ENCODE measurements at regions not wholly inside any gene's neighbourhood (a gene's known extent, or its start where the extent isn't known, plus 50 kb on each side); places are given as distances from the start of the nearest gene placed in this dataset.
"Not testable (repeated sequence)": the region's sequence is repeated elsewhere in the genome, so short reads cannot be mapped to it uniquely, and the experiment has no call there.

DNA sequence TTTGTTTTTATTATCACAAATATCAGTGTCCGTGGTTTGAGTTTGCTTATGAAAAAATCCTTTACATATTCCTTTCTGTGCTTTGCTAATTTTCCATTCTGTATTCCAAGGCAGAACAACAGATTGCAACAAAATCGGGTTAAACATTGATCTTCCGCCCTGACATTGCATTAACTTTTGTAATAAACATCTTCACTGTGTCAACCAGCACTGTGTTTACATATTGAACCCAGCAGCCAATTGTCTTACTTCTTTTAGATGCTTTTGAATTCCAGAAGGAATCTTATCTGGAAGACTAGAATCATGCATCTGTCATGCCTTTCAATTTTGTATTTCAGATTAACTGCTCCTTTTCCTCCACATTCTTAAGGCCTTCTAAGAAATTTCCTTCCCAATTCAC lies 147.8 kb upstream of the CXXC4 start:
- Mint-ChIP-seq H3K27me3 (peaks cover 0 to 4% (median 0%) of the 10 kb centered on the region in 5 donors), H3K4me3 (no peak overlapping the region), H3K36me3 (no peaks in the 10 kb centered on the region), H3K9me3 (peaks cover 0 to 8% (median 0%) of the 10 kb centered on the region in 11 donors), H3K4me1 (no peaks in the 10 kb centered on the region), H3K27ac (no peak overlapping the region)
- ChIA-PET POLR2A (no interaction called here), CTCF (no interaction called here)
- Histone ChIP-seq H3K27me3 (ENCODE audit: control insufficient read depth in 2 of 2, insufficient read depth in 2 of 2, low read length in 2 of 2) (peaks cover 0 to 3% of the 10 kb centered on the region in 2 donors), H3K9me3 (ENCODE audit: control insufficient read depth in 2 of 3, low read length in 3 of 3) (no peaks in the 10 kb centered on the region), H3K4me3 (ENCODE audit: low read length) (no peak overlapping the region), H3K27ac (ENCODE audit: low read depth, low read length) (no peak overlapping the region), H3K36me3 (ENCODE audit: control insufficient read depth in 2 of 3, insufficient read depth in 3 of 3, low read length in 3 of 3) (no peaks in the 10 kb centered on the region), H3K4me1 (ENCODE audit: control insufficient read depth in 2 of 2, insufficient read depth in 2 of 2, low read length in 2 of 2) (no peaks in the 10 kb centered on the region)
- no peak for DNase-seq
- intact Hi-C loops (cut with micrococcal nuclease) = no loop called here
- no peak for ATAC-seq

DNA sequence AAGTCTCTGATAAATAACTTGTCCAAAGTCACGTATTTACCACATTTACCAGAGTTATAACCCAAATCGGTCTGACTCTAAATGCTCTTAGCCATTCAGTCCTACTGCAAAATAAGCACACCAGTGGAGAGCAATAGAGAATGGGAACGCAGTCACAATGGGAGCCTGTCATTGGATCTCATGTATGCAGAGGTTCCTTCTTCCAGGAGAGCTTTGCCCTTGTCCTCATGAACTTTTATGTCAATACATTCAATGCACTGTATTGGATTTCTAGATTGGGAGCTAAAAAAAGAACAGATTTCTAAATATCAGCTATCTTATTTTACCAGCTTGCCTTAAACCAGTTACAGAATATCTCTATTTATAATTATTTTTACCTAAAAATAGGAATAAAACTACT lies 149.1 kb upstream of the CXXC4 start:
- H3K27me3 Mint-ChIP-seq = peaks cover 0 to 4% (median 0%) of the 10 kb centered on the region in 5 donors
- DNase-seq = no peak
- H3K9me3 Mint-ChIP-seq = peaks cover 0 to 8% (median 2%) of the 10 kb centered on the region in 11 donors
- POLR2A ChIA-PET = no interaction called here
- H3K27ac ChIP-seq (ENCODE audit: low read depth, low read length) = no peak overlapping the region
- CTCF ChIA-PET = no interaction called here
- no peak overlapping the region for H3K4me3 ChIP-seq (ENCODE audit: low read length)
- intact Hi-C loops (cut with micrococcal nuclease) = no loop called here
- H3K36me3 ChIP-seq (ENCODE audit: control insufficient read depth in 2 of 3, insufficient read depth in 3 of 3, low read length in 3 of 3) = no peaks in the 10 kb centered on the region
- H3K4me1 Mint-ChIP-seq = no peaks in the 10 kb centered on the region
- no peak overlapping the region for H3K27ac Mint-ChIP-seq
- H3K36me3 Mint-ChIP-seq = no peaks in the 10 kb centered on the region
- H3K9me3 ChIP-seq (ENCODE audit: control insufficient read depth in 2 of 3, low read length in 3 of 3) = no peaks in the 10 kb centered on the region
- no peak overlapping the region for H3K4me3 Mint-ChIP-seq
- no peaks in the 10 kb centered on the region for H3K4me1 ChIP-seq (ENCODE audit: control insufficient read depth in 2 of 2, insufficient read depth in 2 of 2, low read length in 2 of 2)
- no peak for ATAC-seq
- H3K27me3 ChIP-seq (ENCODE audit: control insufficient read depth in 2 of 2, insufficient read depth in 2 of 2, low read length in 2 of 2) = peaks cover 0 to 3% of the 10 kb centered on the region in 2 donors

DNA sequence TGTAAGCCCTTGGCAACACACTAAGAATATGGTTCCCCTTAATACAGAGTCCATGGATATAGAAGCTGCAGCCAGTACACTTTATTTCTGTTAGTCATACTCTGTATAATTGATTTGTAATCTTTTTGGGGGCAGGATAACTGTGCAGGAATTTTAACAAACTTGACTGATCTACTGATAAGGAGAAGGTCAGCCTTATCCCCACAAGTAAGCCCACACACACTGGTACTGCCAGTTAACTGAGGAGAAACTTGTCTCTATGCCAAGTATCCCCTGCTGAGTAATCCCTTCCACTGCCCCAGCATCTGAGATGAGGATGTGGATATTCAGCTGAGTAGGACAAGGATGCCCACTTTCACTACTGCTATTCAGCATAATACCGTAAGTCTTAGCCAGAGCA lies 154.9 kb upstream of the CXXC4 start:
- Histone ChIP-seq H3K9me3 (ENCODE audit: control insufficient read depth in 2 of 3, low read length in 3 of 3) (no peaks in the 10 kb centered on the region), H3K27me3 (ENCODE audit: control insufficient read depth in 2 of 2, insufficient read depth in 2 of 2, low read length in 2 of 2) (no peaks in the 10 kb centered on the region), H3K4me1 (ENCODE audit: control insufficient read depth in 2 of 2, insufficient read depth in 2 of 2, low read length in 2 of 2) (no peaks in the 10 kb centered on the region), H3K27ac (ENCODE audit: low read depth, low read length) (no peak overlapping the region), H3K4me3 (ENCODE audit: low read length) (no peak overlapping the region), H3K36me3 (ENCODE audit: control insufficient read depth in 2 of 3, insufficient read depth in 3 of 3, low read length in 3 of 3) (no peaks in the 10 kb centered on the region)
- Mint-ChIP-seq H3K9me3 (peaks cover 0 to 23% (median 6%) of the 10 kb centered on the region in 11 donors), H3K36me3 (no peaks in the 10 kb centered on the region), H3K27ac (no peak overlapping the region), H3K27me3 (peaks cover 0 to 4% (median 0%) of the 10 kb centered on the region in 5 donors), H3K4me1 (no peaks in the 10 kb centered on the region), H3K4me3 (no peak overlapping the region)
- intact Hi-C loops (cut with micrococcal nuclease) = no loop called here
- CTCF ChIA-PET = no interaction called here
- POLR2A ChIA-PET = no interaction called here
- no peak for ATAC-seq
- DNase-seq = no peak

DNA sequence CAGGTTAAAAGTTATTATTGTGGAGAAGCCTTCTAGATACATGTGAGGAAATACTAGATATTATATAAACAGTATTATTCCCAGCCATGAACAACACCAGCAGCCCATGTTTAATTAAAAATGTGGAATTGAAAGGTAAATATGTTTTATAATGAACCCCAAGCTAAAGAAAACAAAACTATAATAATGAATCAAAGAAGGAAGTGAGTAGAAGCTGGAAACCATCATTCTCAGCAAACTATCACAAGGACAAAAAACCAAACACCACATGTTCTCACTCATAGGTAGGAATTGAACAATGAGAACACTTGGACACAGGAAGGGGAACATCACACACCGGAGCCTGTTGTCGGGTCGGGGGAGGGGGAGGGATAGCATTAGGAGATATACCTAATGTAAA lies 167.6 kb upstream of the CXXC4 start:
- H3K36me3 ChIP-seq (ENCODE audit: control insufficient read depth in 2 of 3, insufficient read depth in 3 of 3, low read length in 3 of 3); H3K27me3 Mint-ChIP-seq; POLR2A ChIA-PET; CTCF ChIA-PET; intact Hi-C loops (cut with micrococcal nuclease); ATAC-seq; H3K4me1 Mint-ChIP-seq; H3K9me3 Mint-ChIP-seq; H3K27ac ChIP-seq (ENCODE audit: low read depth, low read length); H3K27me3 ChIP-seq (ENCODE audit: control insufficient read depth in 2 of 2, insufficient read depth in 2 of 2, low read length in 2 of 2); H3K4me3 ChIP-seq (ENCODE audit: low read length); H3K36me3 Mint-ChIP-seq; H3K27ac Mint-ChIP-seq; H3K4me3 Mint-ChIP-seq; H3K4me1 ChIP-seq (ENCODE audit: control insufficient read depth in 2 of 2, insufficient read depth in 2 of 2, low read length in 2 of 2); DNase-seq; H3K9me3 ChIP-seq (ENCODE audit: control insufficient read depth in 2 of 3, low read length in 3 of 3): not testable (repeated sequence)

DNA sequence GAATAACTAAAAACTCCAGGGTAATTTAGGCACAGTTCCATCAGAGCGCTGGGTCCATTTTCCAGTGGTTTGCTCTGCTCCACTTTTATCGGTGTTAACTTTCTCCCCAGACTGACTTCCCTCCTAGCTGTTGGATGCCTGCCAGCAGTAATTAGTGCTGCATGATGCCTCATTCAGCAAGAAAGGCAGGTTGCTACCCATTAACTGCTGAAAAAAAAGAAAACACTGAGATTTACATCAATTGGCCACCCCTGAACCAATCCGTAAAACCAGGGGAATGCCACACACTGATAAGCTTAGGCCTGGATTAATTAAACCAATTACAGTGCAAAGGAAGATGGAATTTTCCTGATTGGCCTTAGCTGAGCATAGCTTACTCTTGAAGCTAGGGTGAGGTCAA lies 182.4 kb upstream of the CXXC4 start:
- Mint-ChIP-seq H3K27ac (no peak overlapping the region), H3K27me3 (peaks cover 0 to 6% (median 0%) of the 10 kb centered on the region in 5 donors), H3K9me3 (peaks cover 0 to 17% (median 3%) of the 10 kb centered on the region in 11 donors), H3K4me1 (no peaks in the 10 kb centered on the region), H3K4me3 (no peak overlapping the region), H3K36me3 (no peaks in the 10 kb centered on the region)
- Histone ChIP-seq H3K27ac (ENCODE audit: low read depth, low read length) (no peak overlapping the region), H3K9me3 (ENCODE audit: control insufficient read depth in 2 of 3, low read length in 3 of 3) (no peaks in the 10 kb centered on the region), H3K36me3 (ENCODE audit: control insufficient read depth in 2 of 3, insufficient read depth in 3 of 3, low read length in 3 of 3) (no peaks in the 10 kb centered on the region), H3K4me1 (ENCODE audit: control insufficient read depth in 2 of 2, insufficient read depth in 2 of 2, low read length in 2 of 2) (no peaks in the 10 kb centered on the region), H3K27me3 (ENCODE audit: control insufficient read depth in 2 of 2, insufficient read depth in 2 of 2, low read length in 2 of 2) (no peaks in the 10 kb centered on the region), H3K4me3 (ENCODE audit: low read length) (no peak overlapping the region)
- DNase-seq (no peak), ATAC-seq (no peak)
- CTCF ChIA-PET = no interaction called here
- POLR2A ChIA-PET = no interaction called here
- intact Hi-C loops (cut with micrococcal nuclease) = no loop called here

DNA sequence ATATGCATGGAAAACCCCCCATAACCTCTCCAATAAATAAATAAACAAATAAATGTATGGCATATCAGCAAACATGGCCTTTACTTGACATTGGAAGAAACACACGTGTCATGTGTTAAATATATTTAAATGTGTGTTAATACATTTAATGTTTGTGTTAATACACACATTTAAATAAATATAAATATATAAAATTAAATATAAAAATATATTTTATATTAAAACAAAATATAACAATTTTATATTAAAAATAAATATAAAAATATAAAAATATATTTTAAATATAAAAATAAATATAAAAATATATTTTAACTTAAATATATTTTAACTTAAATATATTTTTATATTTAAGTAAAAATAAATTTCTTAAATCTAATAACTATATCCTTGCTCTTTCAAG lies 187.6 kb upstream of the CXXC4 start:
- no peaks in the 10 kb centered on the region for H3K4me1 Mint-ChIP-seq

DNA sequence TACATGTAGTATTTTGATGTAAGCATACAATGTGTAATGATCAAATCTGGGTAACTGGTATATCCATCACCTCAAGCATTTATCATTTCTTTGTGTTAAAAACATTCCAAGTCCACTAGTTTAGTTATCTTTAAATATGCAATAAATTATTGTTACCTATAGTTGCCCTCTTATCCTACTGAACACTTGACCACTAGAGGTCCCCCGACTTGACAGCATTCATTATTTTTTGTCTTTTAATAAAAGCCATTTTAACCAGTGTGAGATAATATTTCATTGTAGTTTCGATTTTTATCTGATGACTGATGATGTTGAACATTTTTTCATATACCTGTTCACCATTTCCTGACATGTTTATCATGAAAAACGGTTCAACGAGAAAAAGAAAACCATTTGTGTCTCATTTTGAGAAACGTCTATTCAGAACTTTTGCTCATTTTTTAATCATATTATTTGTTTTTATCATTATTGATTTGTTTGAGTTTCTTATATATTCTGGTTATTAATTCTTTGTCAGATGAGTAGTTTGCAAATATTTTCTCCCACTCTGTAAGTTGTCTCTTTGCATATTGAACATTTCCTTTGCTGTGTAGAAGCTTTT lies 199.0 kb upstream of the CXXC4 start:
- no peak overlapping the region for H3K27ac ChIP-seq (ENCODE audit: low read depth, low read length)
- no peaks in the 10 kb centered on the region for H3K36me3 ChIP-seq (ENCODE audit: control insufficient read depth in 2 of 3, insufficient read depth in 3 of 3, low read length in 3 of 3)
- no peaks in the 10 kb centered on the region for H3K4me1 Mint-ChIP-seq
- no peaks in the 10 kb centered on the region for H3K36me3 Mint-ChIP-seq
- H3K4me1 ChIP-seq (ENCODE audit: control insufficient read depth in 2 of 2, insufficient read depth in 2 of 2, low read length in 2 of 2) = no peaks in the 10 kb centered on the region
- POLR2A ChIA-PET = no interaction called here
- H3K27me3 ChIP-seq (ENCODE audit: control insufficient read depth in 2 of 2, insufficient read depth in 2 of 2, low read length in 2 of 2) = no peaks in the 10 kb centered on the region
- no peaks in the 10 kb centered on the region for H3K9me3 ChIP-seq (ENCODE audit: control insufficient read depth in 2 of 3, low read length in 3 of 3)
- intact Hi-C loops (cut with micrococcal nuclease) = no loop called here
- H3K4me3 ChIP-seq (ENCODE audit: low read length) = no peak overlapping the region
- ATAC-seq = no peak
- DNase-seq = no peak
- H3K27me3 Mint-ChIP-seq = peaks cover 0 to 7% (median 0%) of the 10 kb centered on the region in 5 donors
- CTCF ChIA-PET = no interaction called here
- peaks cover 0 to 5% (median 3%) of the 10 kb centered on the region in 11 donors for H3K9me3 Mint-ChIP-seq
- no peak overlapping the region for H3K27ac Mint-ChIP-seq
- no peak overlapping the region for H3K4me3 Mint-ChIP-seq

More for the DNA sequence above, 187.6 kb upstream of the CXXC4 start:
- Histone ChIP-seq H3K4me3 (ENCODE audit: low read length) (no peak overlapping the region), H3K36me3 (ENCODE audit: control insufficient read depth in 2 of 3, insufficient read depth in 3 of 3, low read length in 3 of 3) (no peaks in the 10 kb centered on the region), H3K27me3 (ENCODE audit: control insufficient read depth in 2 of 2, insufficient read depth in 2 of 2, low read length in 2 of 2) (no peaks in the 10 kb centered on the region), H3K27ac (ENCODE audit: low read depth, low read length) (no peak overlapping the region), H3K9me3 (ENCODE audit: control insufficient read depth in 2 of 3, low read length in 3 of 3) (no peaks in the 10 kb centered on the region), H3K4me1 (ENCODE audit: control insufficient read depth in 2 of 2, insufficient read depth in 2 of 2, low read length in 2 of 2) (no peaks in the 10 kb centered on the region)
- ATAC-seq (no peak), DNase-seq (no peak)
- Mint-ChIP-seq H3K27me3 (no peaks in the 10 kb centered on the region), H3K4me3 (no peak overlapping the region), H3K9me3 (peaks cover 0 to 22% (median 3%) of the 10 kb centered on the region in 11 donors), H3K36me3 (no peaks in the 10 kb centered on the region), H3K27ac (no peak overlapping the region)
- POLR2A ChIA-PET = no interaction called here
- intact Hi-C loops (cut with micrococcal nuclease) = no loop called here
- CTCF ChIA-PET = no interaction called here

Measured in naive thymus-derived CD4-positive, alpha-beta T cell (primary cell).